ENCODE measurements at regions not wholly inside any gene's neighbourhood (a gene's known extent, or its start where the extent isn't known, plus 50 kb on each side); places are given as distances from the start of the nearest gene placed in this dataset.

GRCh38 chr2:18814387-18814786, 225.0 kb upstream of the NT5C1B start:
- H3K4me3 Mint-ChIP-seq = no peak overlapping the region
- no peak for TF ChIP-seq CTCF (IDR thresholded peaks at IDR 0.05)
- no peaks in the 10 kb centered on the region for H3K36me3 Mint-ChIP-seq
- no peak overlapping the region for H3K27ac Mint-ChIP-seq
- Histone ChIP-seq H3K36me3 (replicated peaks in 1 of 2; ENCODE audit: control insufficient read depth in 1 of 2, insufficient read depth in 2 of 2, low read length in 2 of 2) (no peaks in the 10 kb centered on the region), H3K27me3 (ENCODE audit: control insufficient read depth in 2 of 2, insufficient read depth in 2 of 2, low read length in 2 of 2) (no peaks in the 10 kb centered on the region), H3K9me3 (replicated peaks in 1 of 2; ENCODE audit: control insufficient read depth in 1 of 2, insufficient read depth in 1 of 2, low read length in 2 of 2) (peaks cover 0 to 5% of the 10 kb centered on the region in 2 donors), H3K4me2 (replicated peaks; ENCODE audit: extremely low read depth, low read length, poor library complexity, severe bottlenecking) (no peak overlapping the region), H3K4me1 (ENCODE audit: control insufficient read depth in 1 of 2, insufficient read depth in 2 of 2, low read length in 2 of 2) (no peaks in the 10 kb centered on the region), H4K20me1 (ENCODE audit: insufficient read depth, low read length) (no peaks in the 10 kb centered on the region), H3K79me2 (ENCODE audit: insufficient read depth, low read length) (no peaks in the 10 kb centered on the region), H3K9ac (ENCODE audit: insufficient read depth, low read length, poor library complexity, severe bottlenecking) (no peak overlapping the region), H3K27ac (ENCODE audit: low read depth in 1 of 2, low read length in 2 of 2) (no peak overlapping the region), H3K4me3 (replicated peaks in 1 of 3; ENCODE audit: low read depth in 2 of 3, low read length in 3 of 3) (no peak overlapping the region), H2AFZ (ENCODE audit: insufficient read depth, low read depth, low read length, poor library complexity, severe bottlenecking) (no peak overlapping the region)
- no peaks in the 10 kb centered on the region for H3K4me1 Mint-ChIP-seq
- no CpG with 5 or more reads among the region's 2 CpGs for WGBS (ENCODE audit: insufficient coverage)
- DNase-seq = no peak
- H3K9me3 Mint-ChIP-seq = peaks cover 0 to 5% (median 0%) of the 10 kb centered on the region in 7 donors
- H3K27me3 Mint-ChIP-seq (ENCODE audit: low read depth in 3 of 3) = peaks cover 0 to 2% (median 0%) of the 10 kb centered on the region in 3 donors
- intact Hi-C loops (cut with micrococcal nuclease) = no loop called here

- H3K9me3 Mint-ChIP-seq = peaks cover 0 to 6% (median 2%) of the 10 kb centered on the region in 7 donors
- H3K79me2 ChIP-seq (ENCODE audit: insufficient read depth, low read length) = no peaks in the 10 kb centered on the region
- no peak overlapping the region for H3K4me3 Mint-ChIP-seq
- no peak overlapping the region for H3K27ac Mint-ChIP-seq
- H3K27me3 Mint-ChIP-seq (ENCODE audit: low read depth in 3 of 3) = peaks cover 0 to 2% (median 1%) of the 10 kb centered on the region in 3 donors
- no peaks in the 10 kb centered on the region for H3K27me3 ChIP-seq (ENCODE audit: control insufficient read depth in 2 of 2, insufficient read depth in 2 of 2, low read length in 2 of 2)
- peaks cover 0 to 14% of the 10 kb centered on the region in 2 donors for H3K9me3 ChIP-seq (replicated peaks in 1 of 2; ENCODE audit: control insufficient read depth in 1 of 2, insufficient read depth in 1 of 2, low read length in 2 of 2)
- H4K20me1 ChIP-seq (ENCODE audit: insufficient read depth, low read length) = no peaks in the 10 kb centered on the region
- DNase-seq = no peak
- intact Hi-C loops (cut with micrococcal nuclease) = no loop called here
- no peaks in the 10 kb centered on the region for H3K4me1 ChIP-seq (ENCODE audit: control insufficient read depth in 1 of 2, insufficient read depth in 2 of 2, low read length in 2 of 2)
- H3K4me2 ChIP-seq (replicated peaks; ENCODE audit: extremely low read depth, low read length, poor library complexity, severe bottlenecking) = no peak overlapping the region
- H2AFZ ChIP-seq (ENCODE audit: insufficient read depth, low read depth, low read length, poor library complexity, severe bottlenecking) = no peak overlapping the region
- H3K4me3 ChIP-seq (replicated peaks in 1 of 3; ENCODE audit: low read depth in 2 of 3, low read length in 3 of 3) = no peak overlapping the region
- no peaks in the 10 kb centered on the region for H3K4me1 Mint-ChIP-seq
- H3K36me3 ChIP-seq (replicated peaks in 1 of 2; ENCODE audit: control insufficient read depth in 1 of 2, insufficient read depth in 2 of 2, low read length in 2 of 2) = no peaks in the 10 kb centered on the region
- no peak for TF ChIP-seq CTCF (IDR thresholded peaks at IDR 0.05)
- no peak overlapping the region for H3K27ac ChIP-seq (ENCODE audit: low read depth in 1 of 2, low read length in 2 of 2)
- H3K9ac ChIP-seq (ENCODE audit: insufficient read depth, low read length, poor library complexity, severe bottlenecking) = no peak overlapping the region
- WGBS (ENCODE audit: insufficient coverage) = no CpG with 5 or more reads among the region's 1 CpG
- H3K36me3 Mint-ChIP-seq = no peaks in the 10 kb centered on the region
Observed at GRCh38 chr2:18804536-18804935, 215.2 kb upstream of the NT5C1B start.

All from CD14-positive monocyte (primary cell).